HepG2 (cell line): ENCODE measurements at regions not wholly inside any gene's neighbourhood (a gene's known extent, or its start where the extent isn't known, plus 50 kb on each side); places are given as distances from the start of the nearest gene placed in this dataset.

Source experiments
- EZH2 ChIP-seq: conservative IDR thresholded peaks from 2 replicates; pipeline ENCODE4 v1.6.1; 2012; ENCODE audit warnings: mild to moderate bottlenecking, low read depth, low read length, moderate library complexity
- ZNF3 ChIP-seq: IDR thresholded peaks from 2 replicates; pipeline ENCODE4 v1.7.0; 2017; ENCODE audit warnings: inconsistent platforms
- ZNF501 ChIP-seq: sonication (generic); formaldehyde crosslinking; IDR thresholded peaks from 2 replicates; pipeline ENCODE4 v1.5.1; 2020; ENCODE audit warnings: mild to moderate bottlenecking, moderate library complexity, missing genetic modification reagents
- ZNF781 ChIP-seq: sonication (generic); formaldehyde crosslinking; IDR thresholded peaks from 2 replicates; pipeline ENCODE4 v1.5.1; 2020; ENCODE audit warnings: borderline replicate concordance, mild to moderate bottlenecking, missing genetic modification reagents; ENCODE audit errors: not compliant biosample characterization
- TF ChIP-seq, protein P1 (sequence below): sonication (generic); formaldehyde crosslinking; IDR thresholded peaks from 2 replicates; pipeline ENCODE4 v1.5.0; 2020; ENCODE audit warnings: mild to moderate bottlenecking, missing genetic modification reagents
- TF ChIP-seq, protein P2 (sequence below): sonication (generic); formaldehyde crosslinking; IDR thresholded peaks from 2 replicates; pipeline ENCODE4 v1.4.0; 2020; ENCODE audit warnings: missing genetic modification reagents
- TF ChIP-seq, protein P3 (sequence below): sonication (generic); formaldehyde crosslinking; IDR thresholded peaks from 2 replicates; pipeline ENCODE4 v1.4.0; 2020; ENCODE audit warnings: mild to moderate bottlenecking, missing genetic modification reagents, borderline replicate concordance

DNA sequence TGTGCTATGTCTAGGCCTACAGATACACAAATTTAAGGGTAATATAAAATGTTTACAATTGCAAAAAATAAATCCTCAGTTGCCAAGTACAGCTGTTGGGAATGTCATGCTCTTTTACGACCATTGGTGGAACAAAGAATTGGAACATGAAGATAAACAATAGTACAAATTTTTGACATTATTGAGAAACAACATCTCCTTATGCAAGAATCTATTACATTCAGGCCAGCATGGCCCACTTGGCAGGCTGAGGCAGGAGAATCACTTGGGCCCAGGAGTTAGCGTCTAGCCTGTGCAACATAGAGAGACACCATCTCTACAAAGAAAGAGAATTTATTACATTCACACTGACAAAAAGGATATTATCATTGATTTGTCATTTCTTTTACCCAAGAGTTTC lies 135.9 kb upstream of the NTF3 start (continued):
- TF ChIP-seq, protein P1, sequence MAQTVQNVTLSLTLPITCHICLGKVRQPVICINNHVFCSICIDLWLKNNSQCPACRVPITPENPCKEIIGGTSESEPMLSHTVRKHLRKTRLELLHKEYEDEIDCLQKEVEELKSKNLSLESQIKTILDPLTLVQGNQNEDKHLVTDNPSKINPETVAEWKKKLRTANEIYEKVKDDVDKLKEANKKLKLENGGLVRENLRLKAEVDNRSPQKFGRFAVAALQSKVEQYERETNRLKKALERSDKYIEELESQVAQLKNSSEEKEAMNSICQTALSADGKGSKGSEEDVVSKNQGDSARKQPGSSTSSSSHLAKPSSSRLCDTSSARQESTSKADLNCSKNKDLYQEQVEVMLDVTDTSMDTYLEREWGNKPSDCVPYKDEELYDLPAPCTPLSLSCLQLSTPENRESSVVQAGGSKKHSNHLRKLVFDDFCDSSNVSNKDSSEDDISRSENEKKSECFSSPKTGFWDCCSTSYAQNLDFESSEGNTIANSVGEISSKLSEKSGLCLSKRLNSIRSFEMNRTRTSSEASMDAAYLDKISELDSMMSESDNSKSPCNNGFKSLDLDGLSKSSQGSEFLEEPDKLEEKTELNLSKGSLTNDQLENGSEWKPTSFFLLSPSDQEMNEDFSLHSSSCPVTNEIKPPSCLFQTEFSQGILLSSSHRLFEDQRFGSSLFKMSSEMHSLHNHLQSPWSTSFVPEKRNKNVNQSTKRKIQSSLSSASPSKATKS: no peak
- TF ChIP-seq ZNF501 (CRISPR knock-in tag): no peak
- TF ChIP-seq, protein P2, sequence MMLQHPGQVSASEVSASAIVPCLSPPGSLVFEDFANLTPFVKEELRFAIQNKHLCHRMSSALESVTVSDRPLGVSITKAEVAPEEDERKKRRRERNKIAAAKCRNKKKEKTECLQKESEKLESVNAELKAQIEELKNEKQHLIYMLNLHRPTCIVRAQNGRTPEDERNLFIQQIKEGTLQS: no peak
- TF ChIP-seq EZH2: no peak
- TF ChIP-seq ZNF781 (CRISPR knock-in tag): no peak
- no peak for TF ChIP-seq ZNF3 (CRISPR knock-in tag)
- TF ChIP-seq, protein P3, sequence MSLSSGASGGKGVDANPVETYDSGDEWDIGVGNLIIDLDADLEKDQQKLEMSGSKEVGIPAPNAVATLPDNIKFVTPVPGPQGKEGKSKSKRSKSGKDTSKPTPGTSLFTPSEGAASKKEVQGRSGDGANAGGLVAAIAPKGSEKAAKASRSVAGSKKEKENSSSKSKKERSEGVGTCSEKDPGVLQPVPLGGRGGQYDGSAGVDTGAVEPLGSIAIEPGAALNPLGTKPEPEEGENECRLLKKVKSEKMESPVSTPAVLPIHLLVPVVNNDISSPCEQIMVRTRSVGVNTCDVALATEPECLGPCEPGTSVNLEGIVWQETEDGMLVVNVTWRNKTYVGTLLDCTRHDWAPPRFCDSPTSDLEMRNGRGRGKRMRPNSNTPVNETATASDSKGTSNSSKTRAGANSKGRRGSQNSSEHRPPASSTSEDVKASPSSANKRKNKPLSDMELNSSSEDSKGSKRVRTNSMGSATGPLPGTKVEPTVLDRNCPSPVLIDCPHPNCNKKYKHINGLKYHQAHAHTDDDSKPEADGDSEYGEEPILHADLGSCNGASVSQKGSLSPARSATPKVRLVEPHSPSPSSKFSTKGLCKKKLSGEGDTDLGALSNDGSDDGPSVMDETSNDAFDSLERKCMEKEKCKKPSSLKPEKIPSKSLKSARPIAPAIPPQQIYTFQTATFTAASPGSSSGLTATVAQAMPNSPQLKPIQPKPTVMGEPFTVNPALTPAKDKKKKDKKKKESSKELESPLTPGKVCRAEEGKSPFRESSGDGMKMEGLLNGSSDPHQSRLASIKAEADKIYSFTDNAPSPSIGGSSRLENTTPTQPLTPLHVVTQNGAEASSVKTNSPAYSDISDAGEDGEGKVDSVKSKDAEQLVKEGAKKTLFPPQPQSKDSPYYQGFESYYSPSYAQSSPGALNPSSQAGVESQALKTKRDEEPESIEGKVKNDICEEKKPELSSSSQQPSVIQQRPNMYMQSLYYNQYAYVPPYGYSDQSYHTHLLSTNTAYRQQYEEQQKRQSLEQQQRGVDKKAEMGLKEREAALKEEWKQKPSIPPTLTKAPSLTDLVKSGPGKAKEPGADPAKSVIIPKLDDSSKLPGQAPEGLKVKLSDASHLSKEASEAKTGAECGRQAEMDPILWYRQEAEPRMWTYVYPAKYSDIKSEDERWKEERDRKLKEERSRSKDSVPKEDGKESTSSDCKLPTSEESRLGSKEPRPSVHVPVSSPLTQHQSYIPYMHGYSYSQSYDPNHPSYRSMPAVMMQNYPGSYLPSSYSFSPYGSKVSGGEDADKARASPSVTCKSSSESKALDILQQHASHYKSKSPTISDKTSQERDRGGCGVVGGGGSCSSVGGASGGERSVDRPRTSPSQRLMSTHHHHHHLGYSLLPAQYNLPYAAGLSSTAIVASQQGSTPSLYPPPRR (CRISPR knock-in tag): no peak
- TF ChIP-seq, all 625 proteins: peak for 0
